SW 1271 (cell line): ENCODE measurements at regions not wholly inside any gene's neighbourhood (a gene's known extent, or its start where the extent isn't known, plus 50 kb on each side); places are given as distances from the start of the nearest gene placed in this dataset.

Source experiments
- DNase-seq, 2 experiments: peaks; one replicate each; lab custom pipeline; 2025; lab: John Stamatoyannopoulos, UW

DNA sequence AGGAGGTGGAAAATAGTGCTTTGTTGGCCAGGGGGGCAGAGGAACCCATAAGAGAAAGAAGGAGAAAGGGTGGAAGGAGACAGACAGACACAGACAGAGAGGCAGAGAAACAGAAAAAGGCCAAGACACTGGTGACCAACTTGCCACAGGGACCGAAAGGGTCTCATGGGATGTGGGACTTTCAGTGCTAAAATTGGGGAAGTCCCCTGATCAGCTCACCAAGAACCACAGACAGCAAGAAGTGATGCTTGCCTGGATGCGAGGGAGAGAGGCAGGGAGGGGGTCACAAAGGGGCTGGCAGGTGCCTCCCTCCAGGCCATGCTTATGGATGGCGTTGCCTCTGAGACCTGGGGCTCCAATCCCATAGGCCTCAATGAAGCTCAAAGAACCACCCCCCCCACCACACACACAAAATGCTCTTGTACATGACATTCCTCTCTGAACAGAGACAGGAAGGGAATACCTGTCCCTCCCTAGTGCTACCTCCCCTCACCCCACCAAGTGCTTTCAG, 413.4 kb downstream of the MN1 start:
- DNase-seq: no peak

DNA sequence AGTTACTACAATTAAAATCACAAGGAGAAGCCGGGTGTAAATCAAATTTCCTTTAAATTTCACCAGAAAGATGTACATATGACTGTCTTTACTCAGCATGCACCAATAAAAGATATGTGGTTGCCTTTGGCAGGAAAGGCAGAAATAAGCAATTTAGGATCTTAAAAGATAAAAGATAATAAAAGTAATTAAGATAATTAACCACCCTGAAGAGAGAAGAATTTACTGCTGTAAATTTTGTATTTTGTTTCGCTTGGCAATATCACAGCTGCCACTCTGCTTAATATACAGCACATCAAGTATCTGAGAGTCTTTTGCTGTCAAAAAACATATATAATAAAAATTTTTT, 411.9 kb downstream of the MN1 start:
- DNase-seq: no peak

DNA sequence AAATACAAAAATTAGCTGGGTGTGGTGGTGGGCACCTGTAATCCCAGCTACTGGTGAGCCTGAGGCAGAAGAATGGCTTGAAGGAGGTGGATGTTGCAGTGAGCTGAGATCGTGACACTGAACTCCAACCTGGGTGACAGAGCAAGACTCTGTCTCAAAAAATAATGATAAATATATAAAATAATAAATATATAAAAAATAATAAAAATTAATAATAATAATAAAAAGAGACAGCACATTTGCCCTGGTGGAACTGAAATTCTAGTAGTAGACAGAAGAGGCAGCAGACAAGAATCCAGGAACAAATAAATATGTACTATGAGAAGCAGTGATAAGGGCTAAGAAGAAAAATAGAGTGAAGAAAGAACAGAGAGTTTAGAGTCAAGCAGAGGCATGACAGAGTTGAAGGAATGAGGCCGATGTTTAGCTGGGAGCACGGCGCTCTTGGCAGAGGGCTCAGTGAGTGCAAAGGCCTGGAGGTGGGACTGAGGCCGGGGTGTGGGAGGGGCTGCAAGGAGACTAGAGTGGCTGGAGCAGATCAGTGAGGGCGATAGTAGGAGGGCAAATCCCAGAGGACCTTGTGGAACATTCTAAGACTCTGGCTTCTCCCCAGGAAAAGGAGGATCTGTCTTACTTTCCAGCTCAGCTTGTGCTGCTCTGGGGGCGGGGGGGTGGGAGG, 410.3 kb downstream of the MN1 start:
- no peak for DNase-seq

- DNase-seq: no peak
Observed at GRCh38 chr22:27393371-27393770, 408.2 kb downstream of the MN1 start.

- DNase-seq: no peak
Observed at GRCh38 chr22:27394806-27395404, 406.7 kb downstream of the MN1 start.

GRCh38 chr22:27397036-27397953, 404.3 kb downstream of the MN1 start:
- DNase-seq: no peak

GRCh38 chr22:27397954-27398342, 403.6 kb downstream of the MN1 start:
- no peak for DNase-seq

- DNase-seq: no peak
Observed at GRCh38 chr22:27399161-27399560, 402.4 kb downstream of the MN1 start.

DNA sequence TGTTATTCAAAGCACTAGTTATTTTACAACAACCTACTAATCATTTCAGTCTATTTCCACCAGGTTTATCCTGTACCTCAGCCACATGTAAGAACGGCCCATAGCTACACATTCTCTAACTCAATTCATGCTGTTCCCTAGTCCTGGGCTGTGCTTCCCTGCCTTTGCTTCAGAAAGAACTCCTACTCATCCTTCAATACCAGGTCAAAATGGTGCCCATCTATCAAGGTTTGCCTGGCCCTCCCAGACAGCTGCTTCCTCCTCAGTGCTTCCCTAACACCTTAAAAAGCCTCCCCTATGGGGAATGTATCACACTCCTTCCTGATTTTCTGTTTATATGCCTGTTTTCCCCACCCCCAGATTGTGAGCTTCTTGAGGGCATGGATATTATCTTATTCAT, 400.7 kb downstream of the MN1 start:
- DNase-seq: no peak

- peak in 1 of 2 experiments; percentile 3 for DNase-seq
Observed at GRCh38 chr22:27401321-27401720, 400.2 kb downstream of the MN1 start.

- no peak for DNase-seq
Observed at GRCh38 chr22:27404441-27404840, 397.1 kb downstream of the MN1 start.

DNA sequence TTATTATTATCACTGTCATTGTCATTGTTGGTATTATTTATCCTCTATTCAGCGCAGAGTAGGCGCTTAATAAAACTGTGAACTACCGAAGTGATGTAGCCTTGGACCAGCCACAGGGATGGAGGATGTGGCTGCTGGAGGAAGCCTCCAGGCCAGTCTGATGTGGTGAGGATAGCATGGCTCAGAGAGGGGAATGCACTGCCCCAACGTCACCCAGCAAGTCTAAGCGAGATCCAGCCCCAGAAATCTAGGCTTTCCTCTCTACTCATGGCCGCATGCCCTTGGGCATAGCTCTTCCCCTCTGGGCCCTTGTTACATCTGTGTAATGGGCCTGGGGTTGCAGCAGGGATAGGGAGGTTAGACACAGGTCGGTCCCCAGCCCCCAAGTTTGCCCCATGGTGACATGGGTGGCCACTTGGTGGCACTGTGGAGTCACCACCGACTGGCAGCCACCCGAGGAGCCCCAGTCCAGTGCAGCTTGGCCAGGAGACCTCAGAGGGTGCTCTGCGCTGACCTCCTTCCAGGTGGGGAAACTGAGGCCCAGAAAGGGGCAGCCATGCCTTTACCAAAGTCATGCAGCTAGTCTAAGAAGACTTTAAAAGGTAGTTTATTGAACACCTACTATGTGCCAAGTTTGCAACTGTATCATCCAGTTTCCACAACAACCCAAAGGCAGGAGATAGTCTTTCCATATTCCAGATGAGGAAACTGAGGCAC, 395.7 kb downstream of the MN1 start:
- DNase-seq: peak in 1 of 2 experiments; percentile 30

GRCh38 chr22:27406389-27406861, 395.1 kb downstream of the MN1 start:
- DNase-seq: no peak

GRCh38 chr22:27407369-27407985, 394.1 kb downstream of the MN1 start:
- DNase-seq: no peak

DNA sequence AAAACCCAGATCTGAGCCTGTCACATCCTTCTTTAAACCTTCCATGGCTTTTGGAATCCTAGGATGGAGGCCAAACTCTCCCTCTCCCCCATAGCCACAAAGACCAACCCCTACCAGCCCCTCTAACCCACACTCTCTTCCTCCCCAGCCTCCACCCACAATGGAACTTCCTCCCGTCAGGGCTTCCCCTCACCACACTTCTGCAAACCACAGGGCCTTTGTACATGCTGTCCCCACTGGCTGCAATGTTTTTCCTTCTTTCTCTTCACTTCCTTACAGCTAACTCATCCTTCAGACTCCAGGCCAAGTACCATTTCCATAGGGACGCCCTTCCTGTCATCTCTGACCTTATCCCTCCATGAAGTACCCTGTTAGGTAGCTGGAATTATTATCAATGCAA, 393.5 kb downstream of the MN1 start:
- no peak for DNase-seq

DNA sequence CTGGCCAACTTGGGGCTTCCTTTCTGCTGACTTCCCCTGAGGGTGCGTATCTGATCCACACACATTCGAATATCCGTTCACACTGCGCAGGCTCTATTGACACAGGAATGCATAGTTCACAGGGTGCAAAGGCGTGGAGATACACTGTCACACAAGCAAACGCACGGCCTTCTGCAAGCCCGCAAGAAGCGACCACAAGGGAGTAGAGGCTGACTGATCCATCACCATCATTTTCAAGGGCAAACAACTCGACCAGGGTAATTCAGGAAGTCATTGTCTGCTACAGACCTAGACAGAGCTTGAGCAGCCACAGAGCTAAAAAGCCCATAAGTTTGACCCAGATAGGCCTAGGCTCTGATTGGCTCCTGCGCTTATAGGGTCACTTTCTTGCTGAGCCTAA, 392.3 kb downstream of the MN1 start:
- no peak for DNase-seq

GRCh38 chr22:27412866-27413445, 388.6 kb downstream of the MN1 start:
- DNase-seq: no peak

- no peak for DNase-seq
Observed at GRCh38 chr22:27413702-27414101, 387.9 kb downstream of the MN1 start.

GRCh38 chr22:27416511-27417420, 384.8 kb downstream of the MN1 start:
- DNase-seq: peak in 1 of 2 experiments; percentile 13

DNA sequence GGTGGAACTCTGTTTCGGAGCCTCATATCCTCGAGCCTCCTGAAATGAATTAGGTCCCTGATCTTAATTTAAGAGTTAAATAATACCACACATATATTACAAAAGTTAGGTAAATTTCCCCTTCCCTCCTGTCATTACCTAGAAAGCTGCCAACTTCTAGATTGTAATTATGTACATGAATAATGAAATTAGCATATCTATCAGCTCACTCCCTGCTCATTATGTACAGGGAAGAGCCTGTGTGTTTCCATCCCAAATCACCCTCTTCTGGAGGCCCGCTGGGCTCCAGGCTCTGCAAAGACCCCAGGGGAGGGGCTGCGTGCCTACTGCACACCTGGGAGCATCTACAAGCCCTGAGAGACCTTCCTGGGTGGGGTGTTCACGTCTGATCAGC, 384.1 kb downstream of the MN1 start:
- no peak for DNase-seq
